ENCODE measurements at regions not wholly inside any gene's neighbourhood (a gene's known extent, or its start where the extent isn't known, plus 50 kb on each side); places are given as distances from the start of the nearest gene placed in this dataset.

GRCh38 chr2:66899109-66899508 lies 464.2 kb downstream of the MEIS1 start:
- ChIA-PET POLR2A (no interaction called here), CTCF (no interaction called here)
- H3K9me3 ChIP-seq (ENCODE audit: control insufficient read depth, insufficient read depth, low read depth, low read length) = no peaks in the 10 kb centered on the region
- BruUV-seq (replicated peaks) = no TSS peak
- H3K36me3 ChIP-seq (ENCODE audit: control insufficient read depth, insufficient read depth, low read length) = no peaks in the 10 kb centered on the region
- intact Hi-C loops (cut with micrococcal nuclease; ENCODE audit: unreplicated experiment) (no loop called here), in situ Hi-C loops (cut with HindIII; ENCODE audit: low pct_unique_long_range_greater_than_20kb, low sequenced_read_pairs) (no loop called here)
- no peak for DNase-seq (ENCODE audit: low read depth, low spot score)
- H3K4me3 ChIP-seq (ENCODE audit: low read depth in 2 of 2, low read length in 2 of 2) = no peak overlapping the region
- no peaks in the 10 kb centered on the region for H3K4me1 ChIP-seq (ENCODE audit: control insufficient read depth, insufficient read depth, low read length)
- no peak overlapping the region for H3K27ac ChIP-seq (ENCODE audit: low read length)
- no peak for ATAC-seq
- H3K27me3 ChIP-seq (ENCODE audit: control insufficient read depth, insufficient read depth, low read length) = no peaks in the 10 kb centered on the region
- TF ChIP-seq SIN3A (IDR thresholded peaks at IDR 0.05; ENCODE audit: borderline replicate concordance, insufficient read depth, low read depth, low read length) = no peak
- TF ChIP-seq, protein P1, sequence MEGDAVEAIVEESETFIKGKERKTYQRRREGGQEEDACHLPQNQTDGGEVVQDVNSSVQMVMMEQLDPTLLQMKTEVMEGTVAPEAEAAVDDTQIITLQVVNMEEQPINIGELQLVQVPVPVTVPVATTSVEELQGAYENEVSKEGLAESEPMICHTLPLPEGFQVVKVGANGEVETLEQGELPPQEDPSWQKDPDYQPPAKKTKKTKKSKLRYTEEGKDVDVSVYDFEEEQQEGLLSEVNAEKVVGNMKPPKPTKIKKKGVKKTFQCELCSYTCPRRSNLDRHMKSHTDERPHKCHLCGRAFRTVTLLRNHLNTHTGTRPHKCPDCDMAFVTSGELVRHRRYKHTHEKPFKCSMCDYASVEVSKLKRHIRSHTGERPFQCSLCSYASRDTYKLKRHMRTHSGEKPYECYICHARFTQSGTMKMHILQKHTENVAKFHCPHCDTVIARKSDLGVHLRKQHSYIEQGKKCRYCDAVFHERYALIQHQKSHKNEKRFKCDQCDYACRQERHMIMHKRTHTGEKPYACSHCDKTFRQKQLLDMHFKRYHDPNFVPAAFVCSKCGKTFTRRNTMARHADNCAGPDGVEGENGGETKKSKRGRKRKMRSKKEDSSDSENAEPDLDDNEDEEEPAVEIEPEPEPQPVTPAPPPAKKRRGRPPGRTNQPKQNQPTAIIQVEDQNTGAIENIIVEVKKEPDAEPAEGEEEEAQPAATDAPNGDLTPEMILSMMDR (IDR thresholded peaks at IDR 0.05) = no peak
- no peak for TF ChIP-seq POLR2AphosphoS5 (IDR thresholded peaks at IDR 0.05; ENCODE audit: low read depth, low read length)
- TF ChIP-seq, protein P2, sequence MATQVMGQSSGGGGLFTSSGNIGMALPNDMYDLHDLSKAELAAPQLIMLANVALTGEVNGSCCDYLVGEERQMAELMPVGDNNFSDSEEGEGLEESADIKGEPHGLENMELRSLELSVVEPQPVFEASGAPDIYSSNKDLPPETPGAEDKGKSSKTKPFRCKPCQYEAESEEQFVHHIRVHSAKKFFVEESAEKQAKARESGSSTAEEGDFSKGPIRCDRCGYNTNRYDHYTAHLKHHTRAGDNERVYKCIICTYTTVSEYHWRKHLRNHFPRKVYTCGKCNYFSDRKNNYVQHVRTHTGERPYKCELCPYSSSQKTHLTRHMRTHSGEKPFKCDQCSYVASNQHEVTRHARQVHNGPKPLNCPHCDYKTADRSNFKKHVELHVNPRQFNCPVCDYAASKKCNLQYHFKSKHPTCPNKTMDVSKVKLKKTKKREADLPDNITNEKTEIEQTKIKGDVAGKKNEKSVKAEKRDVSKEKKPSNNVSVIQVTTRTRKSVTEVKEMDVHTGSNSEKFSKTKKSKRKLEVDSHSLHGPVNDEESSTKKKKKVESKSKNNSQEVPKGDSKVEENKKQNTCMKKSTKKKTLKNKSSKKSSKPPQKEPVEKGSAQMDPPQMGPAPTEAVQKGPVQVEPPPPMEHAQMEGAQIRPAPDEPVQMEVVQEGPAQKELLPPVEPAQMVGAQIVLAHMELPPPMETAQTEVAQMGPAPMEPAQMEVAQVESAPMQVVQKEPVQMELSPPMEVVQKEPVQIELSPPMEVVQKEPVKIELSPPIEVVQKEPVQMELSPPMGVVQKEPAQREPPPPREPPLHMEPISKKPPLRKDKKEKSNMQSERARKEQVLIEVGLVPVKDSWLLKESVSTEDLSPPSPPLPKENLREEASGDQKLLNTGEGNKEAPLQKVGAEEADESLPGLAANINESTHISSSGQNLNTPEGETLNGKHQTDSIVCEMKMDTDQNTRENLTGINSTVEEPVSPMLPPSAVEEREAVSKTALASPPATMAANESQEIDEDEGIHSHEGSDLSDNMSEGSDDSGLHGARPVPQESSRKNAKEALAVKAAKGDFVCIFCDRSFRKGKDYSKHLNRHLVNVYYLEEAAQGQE (IDR thresholded peaks at IDR 0.05; ENCODE audit: insufficient read depth in 1 of 2, low read depth in 2 of 2, low read length in 1 of 2) = no peak
- no peak for TF ChIP-seq TCF7L2 (IDR thresholded peaks at IDR 0.05; ENCODE audit: low read depth, low read length)

GRCh38 chr2:66899648-66900047 lies 464.7 kb downstream of the MEIS1 start:
- Histone ChIP-seq H3K4me1 (ENCODE audit: control insufficient read depth, insufficient read depth, low read length) (no peaks in the 10 kb centered on the region), H3K9me3 (ENCODE audit: control insufficient read depth, insufficient read depth, low read depth, low read length) (no peaks in the 10 kb centered on the region), H3K4me3 (ENCODE audit: low read depth in 2 of 2, low read length in 2 of 2) (no peak overlapping the region), H3K27me3 (ENCODE audit: control insufficient read depth, insufficient read depth, low read length) (no peaks in the 10 kb centered on the region), H3K27ac (ENCODE audit: low read length) (no peak overlapping the region), H3K36me3 (ENCODE audit: control insufficient read depth, insufficient read depth, low read length) (no peaks in the 10 kb centered on the region)
- DNase-seq (ENCODE audit: low read depth, low spot score) (no peak), ATAC-seq (no peak)
- TF ChIP-seq POLR2AphosphoS5 (IDR thresholded peaks at IDR 0.05; ENCODE audit: low read depth, low read length) = no peak
- TF ChIP-seq SIN3A (IDR thresholded peaks at IDR 0.05; ENCODE audit: borderline replicate concordance, insufficient read depth, low read depth, low read length) = no peak
- TF ChIP-seq, protein P2 (IDR thresholded peaks at IDR 0.05; ENCODE audit: insufficient read depth in 1 of 2, low read depth in 2 of 2, low read length in 1 of 2) = no peak
- TF ChIP-seq, protein P1 (IDR thresholded peaks at IDR 0.05) = no peak
- TF ChIP-seq TCF7L2 (IDR thresholded peaks at IDR 0.05; ENCODE audit: low read depth, low read length) = no peak
- intact Hi-C loops (cut with micrococcal nuclease; ENCODE audit: unreplicated experiment) = no loop called here
- BruUV-seq (replicated peaks) = no TSS peak
- ChIA-PET POLR2A (no interaction called here), CTCF (no interaction called here)
- in situ Hi-C loops (cut with HindIII; ENCODE audit: low pct_unique_long_range_greater_than_20kb, low sequenced_read_pairs) = no loop called here
